ENCODE measurements at regions not wholly inside any gene's neighbourhood (a gene's known extent, or its start where the extent isn't known, plus 50 kb on each side); places are given as distances from the start of the nearest gene placed in this dataset.
A peak's percentile ranks its signal among the peaks of the same experiment; 100 is the strongest.

DNA sequence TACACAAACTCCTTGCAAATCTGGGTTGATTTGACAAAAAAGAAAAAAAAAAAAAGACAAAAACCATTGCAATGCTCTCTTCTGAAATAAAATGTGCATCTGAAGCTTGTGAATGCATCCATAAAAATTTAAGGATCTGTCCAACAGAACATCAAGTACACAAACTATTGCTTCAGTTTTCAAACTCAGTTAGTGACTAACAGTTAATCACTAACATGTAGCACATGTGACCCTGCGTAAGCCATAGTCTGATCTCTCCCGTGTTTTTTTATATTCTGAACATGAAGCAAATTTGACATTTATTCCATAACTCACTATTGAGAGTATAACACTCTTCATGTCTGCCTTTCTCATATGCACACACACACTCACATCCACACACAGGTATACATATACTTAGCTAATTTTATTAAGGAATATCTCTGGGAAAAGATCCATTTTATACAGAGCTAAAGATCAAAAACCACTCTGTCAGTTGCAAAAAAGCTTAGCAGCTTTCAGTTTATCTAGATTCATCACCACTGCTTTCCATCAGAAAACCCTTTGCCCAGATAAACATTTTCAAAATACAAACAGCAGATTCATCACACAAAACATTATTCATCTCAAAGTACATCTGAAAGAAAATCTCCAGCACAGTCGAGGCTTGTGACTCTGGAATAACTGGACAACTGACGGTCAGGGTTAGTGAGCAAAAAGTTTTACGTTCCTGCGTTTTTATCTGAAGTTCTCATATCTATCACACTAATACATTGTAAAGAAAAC lies 1000.4 kb upstream of the ACVR2A start:
- H3K9ac ChIP-seq (ENCODE audit: low read depth, low read length): no peak overlapping the region
- peaks cover 6% of the 10 kb centered on the region for H3K4me1 ChIP-seq (ENCODE audit: control insufficient read depth, insufficient read depth, low read length)
- no peaks in the 10 kb centered on the region for H3K27me3 ChIP-seq (ENCODE audit: control insufficient read depth, insufficient read depth, low read length)
- no peaks in the 10 kb centered on the region for H3K9me3 ChIP-seq (ENCODE audit: control insufficient read depth, insufficient read depth, low read length)
- H3K36me3 ChIP-seq (ENCODE audit: control insufficient read depth, insufficient read depth, low read length): no peaks in the 10 kb centered on the region
- H3K27ac ChIP-seq (ENCODE audit: low read depth, low read length): no peak overlapping the region
- no peak overlapping the region for H3K4me3 ChIP-seq (ENCODE audit: low read depth, low read length)

DNA sequence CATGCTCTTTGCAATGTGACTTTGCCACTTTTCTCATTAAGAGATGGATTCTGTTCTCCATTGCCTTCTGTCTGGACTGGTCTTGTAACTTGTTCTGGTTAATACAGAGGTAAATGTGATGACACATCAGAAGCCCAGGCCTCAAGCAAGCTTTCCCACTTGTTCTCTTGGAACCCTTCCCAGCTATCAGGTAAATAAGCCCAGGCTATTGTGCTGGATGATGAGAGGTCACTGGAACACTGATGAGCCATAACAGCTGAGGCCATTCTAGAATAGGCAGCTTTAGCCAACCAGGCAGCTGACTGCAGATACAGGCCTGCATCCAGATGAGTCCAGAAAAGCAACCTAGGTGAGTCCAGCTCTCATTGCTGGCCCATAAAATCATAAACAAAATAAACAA lies 1007.0 kb upstream of the ACVR2A start:
- Histone ChIP-seq H3K9ac (ENCODE audit: low read depth, low read length) (no peak overlapping the region), H3K9me3 (ENCODE audit: control insufficient read depth, insufficient read depth, low read length) (no peaks in the 10 kb centered on the region), H3K4me3 (ENCODE audit: low read depth, low read length) (no peak overlapping the region), H3K27ac (ENCODE audit: low read depth, low read length) (no peak overlapping the region), H3K4me1 (ENCODE audit: control insufficient read depth, insufficient read depth, low read length) (no peaks in the 10 kb centered on the region), H3K27me3 (ENCODE audit: control insufficient read depth, insufficient read depth, low read length) (no peaks in the 10 kb centered on the region), H3K36me3 (ENCODE audit: control insufficient read depth, insufficient read depth, low read length) (no peaks in the 10 kb centered on the region)

DNA sequence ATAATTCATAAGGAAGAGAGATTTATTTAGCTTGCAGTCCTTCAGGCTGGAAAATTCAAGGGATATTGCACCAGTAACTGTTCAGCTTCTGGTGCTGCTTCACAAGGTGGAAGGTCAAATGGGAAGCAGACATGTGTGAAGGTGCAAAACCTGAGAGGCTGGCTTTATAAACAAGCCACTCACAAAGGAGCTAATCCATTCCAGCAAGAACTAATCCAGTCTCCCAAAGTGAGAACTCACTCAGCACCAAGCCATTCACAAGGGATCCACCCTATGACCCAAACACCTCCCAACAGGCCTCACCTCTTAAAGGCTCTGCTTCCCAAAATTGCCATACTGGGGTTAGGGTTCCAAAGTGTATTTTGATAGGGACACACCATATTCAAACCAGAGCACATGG lies 1018.4 kb upstream of the ACVR2A start:
- no peaks in the 10 kb centered on the region for H3K9me3 ChIP-seq (ENCODE audit: control insufficient read depth, insufficient read depth, low read length)
- H3K4me1 ChIP-seq (ENCODE audit: control insufficient read depth, insufficient read depth, low read length): peaks cover 8% of the 10 kb centered on the region
- no peak overlapping the region for H3K27ac ChIP-seq (ENCODE audit: low read depth, low read length)
- H3K36me3 ChIP-seq (ENCODE audit: control insufficient read depth, insufficient read depth, low read length): no peaks in the 10 kb centered on the region
- H3K4me3 ChIP-seq (ENCODE audit: low read depth, low read length): no peak overlapping the region
- no peaks in the 10 kb centered on the region for H3K27me3 ChIP-seq (ENCODE audit: control insufficient read depth, insufficient read depth, low read length)
- no peak overlapping the region for H3K9ac ChIP-seq (ENCODE audit: low read depth, low read length)

DNA sequence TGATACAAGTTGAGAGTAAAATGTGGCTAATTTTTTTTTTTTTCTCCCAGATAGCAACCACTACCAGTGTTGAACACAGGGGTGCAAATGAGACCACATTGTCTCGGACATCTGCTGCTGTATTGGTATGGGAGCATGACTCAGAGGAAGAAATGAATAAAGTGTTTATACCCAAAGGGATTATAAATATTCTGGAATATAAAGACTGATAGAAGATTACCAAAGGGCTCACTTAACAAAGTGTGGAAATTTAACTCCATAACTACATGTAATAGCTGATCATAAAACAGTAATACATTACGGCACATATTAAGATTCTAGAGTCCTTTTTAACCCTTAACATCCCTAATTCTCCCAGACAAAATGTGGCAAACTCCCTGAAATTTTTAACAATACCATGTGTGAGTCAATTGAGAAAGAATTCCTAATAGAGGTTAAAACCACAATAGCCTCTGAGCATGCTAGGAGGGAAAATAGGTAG lies 1023.0 kb upstream of the ACVR2A start:
- H3K27me3 ChIP-seq (ENCODE audit: control insufficient read depth, insufficient read depth, low read length): no peaks in the 10 kb centered on the region
- no peak overlapping the region for H3K4me3 ChIP-seq (ENCODE audit: low read depth, low read length)
- no peaks in the 10 kb centered on the region for H3K9me3 ChIP-seq (ENCODE audit: control insufficient read depth, insufficient read depth, low read length)
- H3K4me1 ChIP-seq (ENCODE audit: control insufficient read depth, insufficient read depth, low read length): peaks cover 29% of the 10 kb centered on the region
- peak overlapping the region; percentile 67 for H3K27ac ChIP-seq (ENCODE audit: low read depth, low read length)
- H3K36me3 ChIP-seq (ENCODE audit: control insufficient read depth, insufficient read depth, low read length): no peaks in the 10 kb centered on the region
- no peak overlapping the region for H3K9ac ChIP-seq (ENCODE audit: low read depth, low read length)

DNA sequence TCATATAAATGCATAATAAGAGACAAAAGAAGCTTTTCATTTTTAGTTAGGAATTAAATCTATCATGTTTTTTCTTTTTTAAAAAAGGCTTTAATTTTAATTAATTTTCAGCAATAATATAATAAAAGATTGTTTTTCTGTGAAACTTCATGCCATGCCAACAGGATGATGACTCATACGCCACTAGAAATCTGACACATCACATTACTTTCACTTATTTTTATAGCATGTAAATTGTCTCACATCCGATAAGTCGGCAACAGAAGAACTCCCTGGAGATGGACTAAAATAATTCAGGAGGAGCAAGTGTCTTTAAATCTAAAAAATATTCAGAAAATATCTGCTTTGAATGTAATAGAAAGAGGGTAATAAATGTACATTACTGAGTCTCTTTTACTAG lies 1024.2 kb upstream of the ACVR2A start:
- Histone ChIP-seq H3K9me3 (ENCODE audit: control insufficient read depth, insufficient read depth, low read length) (no peaks in the 10 kb centered on the region), H3K9ac (ENCODE audit: low read depth, low read length) (no peak overlapping the region), H3K27me3 (ENCODE audit: control insufficient read depth, insufficient read depth, low read length) (no peaks in the 10 kb centered on the region), H3K4me1 (ENCODE audit: control insufficient read depth, insufficient read depth, low read length) (peaks cover 32% of the 10 kb centered on the region), H3K36me3 (ENCODE audit: control insufficient read depth, insufficient read depth, low read length) (no peaks in the 10 kb centered on the region), H3K4me3 (ENCODE audit: low read depth, low read length) (no peak overlapping the region), H3K27ac (ENCODE audit: low read depth, low read length) (peak overlapping the region; percentile 67)

DNA sequence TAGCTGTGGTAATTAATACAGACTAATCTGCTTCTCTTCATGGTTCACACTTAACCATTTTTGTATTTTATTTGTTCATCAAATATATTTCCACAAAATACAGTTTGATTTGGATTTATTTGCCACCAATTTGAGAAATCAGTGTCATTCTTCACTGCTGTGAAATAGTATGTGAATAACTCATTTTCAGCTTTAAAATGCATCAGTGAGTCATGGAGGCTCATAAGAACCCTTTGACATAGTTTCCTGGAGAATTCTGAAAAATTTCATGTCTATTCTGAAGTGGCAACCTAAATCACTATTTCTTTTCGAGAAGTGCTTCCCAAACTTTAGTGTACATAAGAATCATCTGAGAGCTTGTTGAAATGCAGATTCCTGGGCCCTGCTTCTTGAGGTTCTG lies 1026.7 kb upstream of the ACVR2A start:
- no peak overlapping the region for H3K9ac ChIP-seq (ENCODE audit: low read depth, low read length)
- H3K27me3 ChIP-seq (ENCODE audit: control insufficient read depth, insufficient read depth, low read length): no peaks in the 10 kb centered on the region
- no peaks in the 10 kb centered on the region for H3K36me3 ChIP-seq (ENCODE audit: control insufficient read depth, insufficient read depth, low read length)
- peak overlapping the region; percentile 81 for H3K27ac ChIP-seq (ENCODE audit: low read depth, low read length)
- H3K4me1 ChIP-seq (ENCODE audit: control insufficient read depth, insufficient read depth, low read length): peaks cover 32% of the 10 kb centered on the region
- no peak overlapping the region for H3K4me3 ChIP-seq (ENCODE audit: low read depth, low read length)
- no peaks in the 10 kb centered on the region for H3K9me3 ChIP-seq (ENCODE audit: control insufficient read depth, insufficient read depth, low read length)

DNA sequence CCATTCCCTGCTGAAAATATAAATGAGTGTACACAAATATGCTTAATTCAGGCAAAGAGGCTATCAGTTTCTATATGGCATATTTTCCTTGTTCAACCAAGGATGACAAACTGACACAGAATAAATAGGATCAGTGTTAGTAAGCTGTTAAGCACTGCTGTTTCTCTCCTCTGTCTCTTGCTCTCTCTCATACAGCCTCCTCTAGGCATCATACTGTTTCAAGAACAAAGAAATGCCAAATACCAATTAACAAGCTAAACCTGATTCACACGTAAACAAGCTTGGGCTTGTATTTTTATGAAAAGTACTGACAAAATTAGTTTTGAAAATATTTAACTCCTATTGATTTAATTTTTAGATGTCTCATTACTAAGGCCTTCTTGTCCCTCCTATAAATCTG lies 1027.2 kb upstream of the ACVR2A start:
- no peak overlapping the region for H3K4me3 ChIP-seq (ENCODE audit: low read depth, low read length)
- peaks cover 32% of the 10 kb centered on the region for H3K4me1 ChIP-seq (ENCODE audit: control insufficient read depth, insufficient read depth, low read length)
- H3K27ac ChIP-seq (ENCODE audit: low read depth, low read length): peak overlapping the region; percentile 81
- no peaks in the 10 kb centered on the region for H3K27me3 ChIP-seq (ENCODE audit: control insufficient read depth, insufficient read depth, low read length)
- no peaks in the 10 kb centered on the region for H3K9me3 ChIP-seq (ENCODE audit: control insufficient read depth, insufficient read depth, low read length)
- no peak overlapping the region for H3K9ac ChIP-seq (ENCODE audit: low read depth, low read length)
- H3K36me3 ChIP-seq (ENCODE audit: control insufficient read depth, insufficient read depth, low read length): no peaks in the 10 kb centered on the region

DNA sequence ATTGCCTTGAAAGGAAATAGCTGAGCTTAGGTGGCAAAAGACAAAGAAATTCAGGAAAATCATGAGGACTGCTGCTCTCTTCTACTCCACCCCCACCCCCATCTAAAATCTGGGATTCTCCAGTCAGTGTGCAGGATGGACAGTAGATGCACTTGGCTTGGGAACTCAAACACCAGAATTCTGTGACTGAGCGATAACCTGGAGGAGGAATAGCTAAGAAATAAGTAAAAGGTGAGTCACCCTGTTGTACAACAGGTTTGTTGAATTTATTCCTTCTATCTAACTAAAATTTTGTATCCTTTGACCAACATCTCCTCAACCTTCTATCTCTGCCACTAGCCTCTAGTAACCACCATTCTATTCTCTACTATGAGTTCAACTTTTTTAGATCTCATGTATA lies 1029.9 kb upstream of the ACVR2A start:
- Histone ChIP-seq H3K36me3 (ENCODE audit: control insufficient read depth, insufficient read depth, low read length) (no peaks in the 10 kb centered on the region), H3K4me1 (ENCODE audit: control insufficient read depth, insufficient read depth, low read length) (peaks cover 19% of the 10 kb centered on the region), H3K4me3 (ENCODE audit: low read depth, low read length) (no peak overlapping the region), H3K9ac (ENCODE audit: low read depth, low read length) (no peak overlapping the region), H3K27me3 (ENCODE audit: control insufficient read depth, insufficient read depth, low read length) (no peaks in the 10 kb centered on the region), H3K27ac (ENCODE audit: low read depth, low read length) (no peak overlapping the region), H3K9me3 (ENCODE audit: control insufficient read depth, insufficient read depth, low read length) (no peaks in the 10 kb centered on the region)

DNA sequence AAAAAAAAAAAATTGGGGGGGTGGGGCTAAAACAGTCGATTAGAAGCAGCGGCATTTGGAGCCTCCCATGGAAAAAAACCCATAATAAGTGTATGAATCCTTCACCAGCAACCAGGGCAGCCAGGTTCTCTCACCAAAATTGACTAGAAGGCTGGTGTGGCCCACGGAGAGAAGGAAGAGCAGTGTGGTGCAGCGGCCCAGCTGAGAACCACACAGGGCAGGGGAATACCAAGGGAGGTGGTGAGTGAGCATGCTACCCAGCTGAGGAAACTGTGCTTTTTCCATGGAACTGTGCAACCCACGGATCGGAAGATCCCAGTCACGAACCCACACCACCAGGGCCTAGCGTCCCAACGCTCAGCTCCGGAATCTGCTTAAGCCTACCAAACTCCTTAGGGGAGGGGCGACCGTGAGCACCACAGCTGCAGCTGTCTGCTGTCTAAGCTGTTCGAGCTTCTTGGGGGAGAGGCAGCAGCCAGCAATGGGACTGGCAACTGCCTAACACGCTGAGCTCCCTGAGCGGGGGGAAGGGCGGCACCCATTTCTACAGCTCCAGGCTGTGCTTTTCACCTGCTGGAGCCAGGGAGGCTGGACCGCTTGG lies 1037.2 kb upstream of the ACVR2A start:
- Histone ChIP-seq H3K9ac (ENCODE audit: low read depth, low read length) (no peak overlapping the region), H3K4me3 (ENCODE audit: low read depth, low read length) (no peak overlapping the region), H3K9me3 (ENCODE audit: control insufficient read depth, insufficient read depth, low read length) (no peaks in the 10 kb centered on the region), H3K27me3 (ENCODE audit: control insufficient read depth, insufficient read depth, low read length) (no peaks in the 10 kb centered on the region), H3K27ac (ENCODE audit: low read depth, low read length) (no peak overlapping the region), H3K4me1 (ENCODE audit: control insufficient read depth, insufficient read depth, low read length) (peaks cover 3% of the 10 kb centered on the region; the same call in 1 of the 2 replicates), H3K36me3 (ENCODE audit: control insufficient read depth, insufficient read depth, low read length) (no peaks in the 10 kb centered on the region)

DNA sequence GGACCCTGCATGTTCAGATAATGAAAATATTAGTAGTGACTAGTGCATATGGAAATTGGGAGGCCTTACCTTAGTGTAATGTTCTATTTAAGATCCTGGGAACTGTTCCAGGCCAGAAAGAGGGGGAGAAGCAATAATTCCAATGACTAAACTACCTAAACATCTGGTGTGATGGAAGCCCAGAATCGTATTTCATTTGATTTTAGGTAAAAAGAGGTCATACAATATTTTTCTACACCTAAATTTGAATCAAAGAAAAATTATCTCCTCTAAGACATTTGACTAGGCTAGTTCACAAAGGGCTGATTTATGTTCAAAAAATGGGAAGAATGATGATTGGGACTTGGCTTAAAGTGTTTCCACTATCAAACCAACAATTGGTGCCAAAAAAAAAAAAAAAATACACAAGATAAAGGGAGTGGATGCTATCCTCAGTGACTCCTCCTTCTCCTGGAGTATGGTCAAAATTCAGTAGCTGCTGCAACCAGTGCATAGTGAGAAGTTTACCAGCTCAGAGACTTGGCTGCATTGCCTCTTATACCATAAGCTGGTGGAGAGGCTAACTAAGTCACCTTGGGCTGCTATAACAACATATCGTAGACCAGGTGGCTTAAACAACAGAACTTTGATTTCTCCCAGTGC lies 1038.3 kb upstream of the ACVR2A start:
- H3K27ac ChIP-seq (ENCODE audit: low read depth, low read length): no peak overlapping the region
- H3K4me3 ChIP-seq (ENCODE audit: low read depth, low read length): no peak overlapping the region
- no peaks in the 10 kb centered on the region for H3K27me3 ChIP-seq (ENCODE audit: control insufficient read depth, insufficient read depth, low read length)
- H3K4me1 ChIP-seq (ENCODE audit: control insufficient read depth, insufficient read depth, low read length): peaks cover 3% of the 10 kb centered on the region; the same call in 1 of the 2 replicates
- no peak overlapping the region for H3K9ac ChIP-seq (ENCODE audit: low read depth, low read length)
- H3K36me3 ChIP-seq (ENCODE audit: control insufficient read depth, insufficient read depth, low read length): no peaks in the 10 kb centered on the region
- no peaks in the 10 kb centered on the region for H3K9me3 ChIP-seq (ENCODE audit: control insufficient read depth, insufficient read depth, low read length)

DNA sequence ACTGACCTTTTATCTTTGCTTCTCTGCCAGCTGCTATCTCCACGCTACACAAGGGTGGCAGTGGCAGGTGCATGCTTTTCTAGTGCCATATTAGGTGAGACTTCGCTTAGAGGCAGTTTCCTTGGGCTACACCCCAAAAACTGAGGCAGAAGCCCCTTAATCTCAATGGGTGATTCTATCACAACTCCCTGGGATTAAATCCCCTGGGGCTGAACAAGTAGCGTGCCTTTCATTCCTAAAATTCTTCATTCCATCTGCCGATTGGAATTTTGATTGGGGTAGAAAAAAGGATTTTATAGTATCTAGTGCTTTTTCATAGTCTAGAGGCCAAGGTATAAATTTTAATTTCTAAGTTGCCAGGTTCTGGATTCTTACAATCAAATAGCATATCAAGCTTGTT lies 1040.5 kb upstream of the ACVR2A start:
- Histone ChIP-seq H3K4me1 (ENCODE audit: control insufficient read depth, insufficient read depth, low read length) (peaks cover 3% of the 10 kb centered on the region; the same call in 1 of the 2 replicates), H3K36me3 (ENCODE audit: control insufficient read depth, insufficient read depth, low read length) (no peaks in the 10 kb centered on the region), H3K9ac (ENCODE audit: low read depth, low read length) (no peak overlapping the region), H3K27ac (ENCODE audit: low read depth, low read length) (no peak overlapping the region), H3K27me3 (ENCODE audit: control insufficient read depth, insufficient read depth, low read length) (no peaks in the 10 kb centered on the region), H3K4me3 (ENCODE audit: low read depth, low read length) (no peak overlapping the region), H3K9me3 (ENCODE audit: control insufficient read depth, insufficient read depth, low read length) (no peaks in the 10 kb centered on the region)

Measured in HUES48 (cell line).